Stimulated activated memory B cell treated with anti-CD40 and anti-IgM and Interleukin-4, amounts not matched to agents 10 μg/mL and 1 μg/mL and 100 μg/mL, for 72 hours (primary cell): ENCODE measurements at regions not wholly inside any gene's neighbourhood (a gene's known extent, or its start where the extent isn't known, plus 50 kb on each side); places are given as distances from the start of the nearest gene placed in this dataset.

Experiments used
- ATAC-seq: fragments of 150-1000 bp; cut with Tn5 transposase; 2 replicates; pipeline ENCODE4 v1.10.0; 2021
- H3K27ac Mint-ChIP-seq: one replicate; pipeline ENCODE4 v1.8.0; 2022; ENCODE audit warnings: mild to moderate bottlenecking, mixed read lengths
- H3K27me3 Mint-ChIP-seq: one replicate; pipeline ENCODE4 v1.8.0; 2022; ENCODE audit warnings: mixed read lengths
- H3K36me3 Mint-ChIP-seq: one replicate; pipeline ENCODE4 v1.8.0; 2022; ENCODE audit warnings: mixed read lengths
- H3K4me1 Mint-ChIP-seq: one replicate; pipeline ENCODE4 v1.8.0; 2022; ENCODE audit warnings: mixed read lengths
- H3K4me3 Mint-ChIP-seq: one replicate; pipeline ENCODE4 v1.8.0; 2022; ENCODE audit warnings: mild to moderate bottlenecking, moderate library complexity, mixed read lengths
- H3K9me3 Mint-ChIP-seq: one replicate; pipeline ENCODE4 v1.8.0; 2022; ENCODE audit warnings: mixed read lengths

DNA sequence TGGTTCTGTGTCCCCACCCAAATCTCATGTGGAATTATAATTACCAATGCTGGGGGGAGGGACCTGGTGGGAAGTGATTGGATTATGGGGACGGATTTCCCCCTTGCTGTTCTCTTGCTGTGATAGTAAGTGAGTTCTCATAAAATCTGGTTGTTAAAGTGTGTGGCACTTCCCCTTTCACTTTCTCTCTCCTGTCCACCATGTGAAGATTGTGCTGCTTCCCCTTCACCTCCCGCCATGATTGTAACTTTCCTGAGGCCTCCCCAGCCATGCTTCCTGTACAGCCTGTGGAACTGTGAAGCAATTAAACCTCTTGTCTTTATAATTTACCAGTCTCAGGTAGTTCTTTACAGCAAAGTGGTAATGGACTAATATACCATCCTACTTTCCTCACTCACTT is 289.6 kb downstream of the EFHB start:
- peak overlapping the region; percentile 43 for H3K27ac Mint-ChIP-seq
- H3K4me3 Mint-ChIP-seq: no peak overlapping the region
- peaks cover 14% of the 10 kb centered on the region for H3K36me3 Mint-ChIP-seq
- peaks cover 24% of the 10 kb centered on the region for H3K4me1 Mint-ChIP-seq
- peak; percentile 53 for ATAC-seq
- no peaks in the 10 kb centered on the region for H3K27me3 Mint-ChIP-seq
- peaks cover 14% of the 10 kb centered on the region for H3K9me3 Mint-ChIP-seq

DNA sequence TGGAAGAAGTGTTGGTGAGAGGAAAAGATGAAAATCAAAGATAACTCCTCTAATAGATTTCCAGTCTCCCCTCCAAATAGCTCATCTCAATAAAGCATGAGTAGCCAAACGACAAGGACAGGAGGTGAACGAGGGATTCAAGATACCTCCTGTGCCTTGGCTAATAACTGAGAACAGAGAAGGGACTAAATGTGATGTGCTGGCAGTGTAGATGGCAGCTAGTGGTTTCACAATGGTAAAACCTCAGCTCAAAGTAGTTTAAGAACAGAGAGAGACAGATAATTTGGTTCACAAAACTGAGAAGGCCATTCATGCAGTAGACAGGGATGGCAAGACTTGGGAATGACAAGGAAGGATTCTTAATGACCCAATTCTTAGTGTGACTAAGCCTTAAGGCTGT is 292.6 kb downstream of the EFHB start:
- peaks cover 24% of the 10 kb centered on the region for H3K4me1 Mint-ChIP-seq
- peaks cover 14% of the 10 kb centered on the region for H3K9me3 Mint-ChIP-seq
- no peak overlapping the region for H3K4me3 Mint-ChIP-seq
- H3K27ac Mint-ChIP-seq: no peak overlapping the region
- H3K36me3 Mint-ChIP-seq: peaks cover 14% of the 10 kb centered on the region
- peaks cover 2% of the 10 kb centered on the region for H3K27me3 Mint-ChIP-seq
- ATAC-seq: no peak

DNA sequence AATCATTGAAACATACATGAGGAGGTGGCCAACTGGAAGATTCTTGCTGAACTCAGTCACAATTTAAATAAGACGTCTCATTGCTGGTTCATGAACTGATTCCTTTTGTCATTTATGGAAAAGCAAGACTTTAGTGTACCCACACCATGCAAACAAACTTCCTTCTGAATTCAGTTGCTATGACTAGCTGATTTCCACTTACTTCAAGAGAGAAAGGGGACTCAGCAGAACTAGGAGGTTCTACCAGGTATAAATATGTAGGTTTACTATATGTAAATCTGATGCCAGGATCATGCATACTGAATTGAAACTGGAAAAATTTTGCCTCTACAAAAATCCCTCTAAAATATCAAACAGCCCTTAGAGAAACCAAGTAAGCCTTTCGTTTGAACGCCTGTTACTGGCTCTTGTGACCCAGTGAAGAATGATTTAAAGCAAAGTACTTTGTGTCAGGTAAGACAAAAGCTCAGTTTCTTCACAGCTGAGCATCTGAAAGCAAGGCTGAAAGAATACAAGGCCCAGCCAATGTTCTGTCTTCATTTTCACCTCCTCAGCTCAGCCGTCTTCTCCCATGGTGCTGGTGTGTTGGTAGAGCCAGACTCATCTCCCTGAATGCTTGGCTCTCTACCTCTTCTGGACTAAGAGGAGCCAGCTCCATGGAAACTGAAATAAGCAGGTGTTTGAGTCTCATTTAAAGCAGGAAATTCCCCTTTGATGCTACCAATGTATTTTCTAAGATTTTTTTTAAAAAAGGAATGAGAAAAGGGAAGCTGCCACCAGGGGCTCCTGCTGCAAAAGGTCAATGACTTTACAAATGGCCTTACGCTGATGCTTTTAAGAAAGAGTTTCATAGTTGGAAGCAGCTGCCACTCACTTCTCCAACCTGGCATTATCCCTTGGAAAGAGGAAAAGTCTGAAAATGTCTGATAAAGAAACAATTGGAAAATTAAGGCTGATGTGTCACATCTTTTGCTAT is 301.6 kb downstream of the EFHB start:
- no peak overlapping the region for H3K4me3 Mint-ChIP-seq
- H3K27me3 Mint-ChIP-seq: peaks cover 13% of the 10 kb centered on the region
- H3K4me1 Mint-ChIP-seq: peaks cover 7% of the 10 kb centered on the region
- ATAC-seq: peak; percentile 51
- peak overlapping the region; percentile 3 for H3K27ac Mint-ChIP-seq
- no peaks in the 10 kb centered on the region for H3K36me3 Mint-ChIP-seq
- H3K9me3 Mint-ChIP-seq: no peaks in the 10 kb centered on the region

DNA sequence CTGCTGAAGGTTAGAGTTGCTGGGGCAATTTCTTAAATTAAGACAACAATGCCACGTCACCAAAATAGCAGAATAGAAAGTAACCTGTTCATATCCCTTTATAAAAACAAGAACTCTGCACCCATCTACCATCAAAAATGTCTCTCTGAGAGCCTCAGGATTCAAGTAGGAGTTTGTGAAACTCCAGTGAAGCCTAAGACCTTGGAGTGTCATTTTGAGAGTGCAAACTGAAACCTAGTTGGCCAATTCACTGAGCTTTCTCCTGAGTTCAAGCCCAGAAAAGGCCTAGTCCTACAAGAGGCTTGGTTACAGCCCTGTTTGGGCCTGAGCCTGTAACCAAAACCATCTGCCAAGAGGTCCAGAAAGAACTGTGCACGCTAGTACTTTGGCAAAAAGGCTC is 335.1 kb downstream of the EFHB start:
- peaks cover 14% of the 10 kb centered on the region for H3K9me3 Mint-ChIP-seq
- peaks cover 33% of the 10 kb centered on the region for H3K4me1 Mint-ChIP-seq
- ATAC-seq: peak; percentile 79
- no peaks in the 10 kb centered on the region for H3K27me3 Mint-ChIP-seq
- no peak overlapping the region for H3K4me3 Mint-ChIP-seq
- no peaks in the 10 kb centered on the region for H3K36me3 Mint-ChIP-seq
- H3K27ac Mint-ChIP-seq: peak overlapping the region; percentile 62

DNA sequence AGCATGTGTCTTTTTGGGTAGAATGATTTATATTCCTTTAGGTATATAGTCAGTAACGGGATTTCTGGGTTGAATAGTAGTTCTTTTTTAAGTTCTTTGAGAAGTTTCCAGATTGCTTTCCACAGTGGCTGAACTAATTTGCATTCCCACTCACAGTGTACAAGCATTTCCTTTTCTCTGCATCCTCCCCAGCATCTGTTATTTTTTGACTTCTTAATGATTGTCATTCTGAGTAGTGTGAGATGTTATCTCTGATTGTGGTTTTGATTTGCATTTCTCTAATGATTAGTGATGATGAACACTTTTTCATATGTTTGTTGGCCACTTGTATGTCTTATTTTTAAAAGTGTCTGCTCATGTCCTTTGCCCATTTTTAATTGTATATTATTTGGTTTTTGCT is 337.6 kb downstream of the EFHB start:
- H3K9me3 Mint-ChIP-seq: peaks cover 9% of the 10 kb centered on the region
- no peaks in the 10 kb centered on the region for H3K36me3 Mint-ChIP-seq
- no peak overlapping the region for H3K4me3 Mint-ChIP-seq
- H3K27ac Mint-ChIP-seq: no peak overlapping the region
- peaks cover 33% of the 10 kb centered on the region for H3K4me1 Mint-ChIP-seq
- H3K27me3 Mint-ChIP-seq: no peaks in the 10 kb centered on the region
- ATAC-seq: no peak

DNA sequence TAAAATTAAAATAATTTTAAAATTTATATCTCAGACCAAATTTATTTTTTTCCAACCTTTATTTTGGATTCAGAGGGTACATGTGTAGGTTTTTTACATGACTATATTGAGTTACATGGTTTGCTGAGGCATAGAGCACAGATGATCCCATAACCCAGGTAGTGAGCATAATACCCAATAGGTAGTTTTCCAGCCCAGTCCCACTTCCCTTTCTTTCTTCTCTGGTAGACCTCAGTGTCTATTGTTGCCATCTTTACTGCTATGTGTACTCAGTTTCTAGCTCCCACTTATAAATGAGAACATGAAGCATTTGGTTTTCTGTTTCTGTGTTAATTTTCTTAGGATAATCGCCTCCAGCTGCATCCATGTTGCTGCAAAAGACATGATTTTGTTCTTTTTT is 338.1 kb downstream of the EFHB start:
- no peak for ATAC-seq
- Mint-ChIP-seq H3K27ac (no peak overlapping the region), H3K4me3 (no peak overlapping the region), H3K4me1 (peaks cover 33% of the 10 kb centered on the region), H3K36me3 (no peaks in the 10 kb centered on the region), H3K27me3 (no peaks in the 10 kb centered on the region), H3K9me3 (peaks cover 8% of the 10 kb centered on the region)
